Lower leg skin (tissue), 3 donors: ENCODE measurements at regions not wholly inside any gene's neighbourhood (a gene's known extent, or its start where the extent isn't known, plus 50 kb on each side); places are given as distances from the start of the nearest gene placed in this dataset.

Source experiments
- CTCF ChIP-seq, 3 donors: fragments of 450-650 bp; IDR thresholded peaks; one replicate each; pipeline ENCODE4 v1.5.1; 2016; ENCODE audit warnings: antibody characterized with exemption in 3 of 3, mild to moderate bottlenecking in 3 of 3, moderate library complexity in 2 of 3
- POLR2A ChIP-seq, 2 donors: fragments of 450-650 bp; IDR thresholded peaks; one replicate each; pipeline ENCODE4 v1.6.1; 2016 to 2017; ENCODE audit warnings: antibody characterized with exemption in 2 of 2, mild to moderate bottlenecking in 1 of 2, moderate library complexity in 1 of 2

- TF ChIP-seq CTCF (IDR thresholded peaks at IDR 0.05) (no peak), POLR2A (IDR thresholded peaks at IDR 0.05) (no peak)
Measured at GRCh38 chr5:155282503-155283107, 269.1 kb downstream of the KIF4B start.
